Keratinocyte (primary cell): ENCODE measurements at regions not wholly inside any gene's neighbourhood (a gene's known extent, or its start where the extent isn't known, plus 50 kb on each side); places are given as distances from the start of the nearest gene placed in this dataset.
"Not testable (repeated sequence)": the region's sequence is repeated elsewhere in the genome, so short reads cannot be mapped to it uniquely, and the experiment has no call there.

Experiments
- DNase-seq: peaks from one replicate; pipeline ENCODE4 v3.0.0-alpha.2; 2011; ENCODE audit warnings: low read depth, missing footprints, low spot score
- FAIRE-seq: peaks from 2 replicates; lab custom pipeline; 2011; peaks lifted over from hg19 to GRCh38; lab: Jason Lieb, UNC
- H2AFZ ChIP-seq: 2 replicates; pipeline ENCODE4 v1.6.0; 2012; ENCODE audit warnings: low read length, control low read depth, inconsistent platforms; ENCODE audit not compliant: control insufficient read depth
- H3K27ac ChIP-seq: 2 replicates; pipeline ENCODE4 v1.5.1; 2011; ENCODE audit warnings: low read length; ENCODE audit not compliant: control insufficient read depth, insufficient read depth
- H3K27me3 ChIP-seq: 3 replicates; pipeline ENCODE4 v1.6.0; 2011; ENCODE audit warnings: low read length; ENCODE audit not compliant: control insufficient read depth, insufficient read depth; ENCODE audit errors: extremely low read depth
- H3K36me3 ChIP-seq, 2 experiments: 2 replicates in 1 of 2; 3 replicates in 1 of 2; pipeline ENCODE4 v1.5.1; 2011; ENCODE audit warnings: low read length in 2 of 2, mild to moderate bottlenecking in 1 of 2; ENCODE audit not compliant: control insufficient read depth in 2 of 2, insufficient read depth in 2 of 2; ENCODE audit errors: extremely low read depth in 1 of 2
- H3K4me1 ChIP-seq: 3 replicates; pipeline ENCODE4 v1.5.1; 2011; ENCODE audit warnings: low read length; ENCODE audit not compliant: control insufficient read depth, insufficient read depth; ENCODE audit errors: extremely low read depth
- H3K4me2 ChIP-seq: 3 replicates; pipeline ENCODE4 v1.6.0; 2011; ENCODE audit warnings: low read depth, low read length; ENCODE audit not compliant: control insufficient read depth, insufficient read depth; ENCODE audit errors: extremely low read depth
- H3K4me3 ChIP-seq, 3 experiments: fragments of 200-600 bp in 1 of 3; sonication (generic) in 1 of 3; 2 replicates in 2 of 3; 3 replicates in 1 of 3; pipeline ENCODE4 v1.5.1; 2011 to 2016; ENCODE audit warnings: low read length in 3 of 3, mild to moderate bottlenecking in 3 of 3, control low read depth in 2 of 3, inconsistent platforms in 1 of 3, low read depth in 1 of 3, mixed read lengths in 1 of 3, mixed run types in 1 of 3, moderate library complexity in 1 of 3; ENCODE audit not compliant: control insufficient read depth in 2 of 3, insufficient read depth in 2 of 3; ENCODE audit errors: extremely low read depth in 1 of 3
- H3K79me2 ChIP-seq: 2 replicates; pipeline ENCODE4 v1.6.0; 2012; ENCODE audit warnings: low read length; ENCODE audit not compliant: control insufficient read depth, insufficient read depth
- H3K9ac ChIP-seq: 3 replicates; pipeline ENCODE4 v1.6.0; 2011; ENCODE audit warnings: low read length; ENCODE audit not compliant: control insufficient read depth, insufficient read depth; ENCODE audit errors: extremely low read depth
- H3K9me1 ChIP-seq: 3 replicates; pipeline ENCODE4 v1.6.0; 2011; ENCODE audit warnings: low read length; ENCODE audit not compliant: control insufficient read depth, insufficient read depth; ENCODE audit errors: extremely low read depth
- H3K9me3 ChIP-seq: 2 replicates; pipeline ENCODE4 v1.5.1; 2012; ENCODE audit warnings: low read depth, low read length; ENCODE audit not compliant: control insufficient read depth
- H4K20me1 ChIP-seq: 3 replicates; pipeline ENCODE4 v1.6.0; 2011; ENCODE audit warnings: low read length; ENCODE audit not compliant: control insufficient read depth, insufficient read depth; ENCODE audit errors: extremely low read depth
- CTCF ChIP-seq, 3 experiments: IDR thresholded peaks in 1 of 3; conservative IDR thresholded peaks in 1 of 3; optimal IDR thresholded peaks in 1 of 3; 2 replicates in 2 of 3; 3 replicates in 1 of 3; pipeline versions ENCODE3 to v1.5.1; 2011; ENCODE audit warnings: low read length in 3 of 3, mild to moderate bottlenecking in 3 of 3, moderate library complexity in 2 of 3, control low read depth in 1 of 3, inconsistent platforms in 1 of 3; ENCODE audit not compliant: insufficient read depth in 2 of 3; ENCODE audit errors: extremely low read depth in 1 of 3
- EZH2 ChIP-seq: IDR thresholded peaks from one replicate; pipeline ENCODE4 v1.6.1; 2012; ENCODE audit warnings: inconsistent platforms, mild to moderate bottlenecking, low read length, moderate library complexity
- dilution Hi-C: fragments of 300-500 bp; cut with MboI; formaldehyde crosslinking; loops from one replicate; pipeline ENCODE4 v1.7.0; 2020; ENCODE audit warnings: low sequenced_read_pairs; ENCODE audit not compliant: extremely low pct_ligation_motif_present

GRCh38 chr3:177629276-177629675 is 432.0 kb upstream of the TBL1XR1 start:
- no peak for FAIRE-seq
- no peak overlapping the region for H3K9ac ChIP-seq
- no peak overlapping the region for H3K4me3 ChIP-seq
- dilution Hi-C loops: no loop called here
- DNase-seq: no peak
- no peaks in the 10 kb centered on the region for H3K9me3 ChIP-seq
- H3K27me3 ChIP-seq: no peaks in the 10 kb centered on the region
- H4K20me1 ChIP-seq: no peaks in the 10 kb centered on the region
- no peaks in the 10 kb centered on the region for H3K9me1 ChIP-seq
- no peak overlapping the region for H2AFZ ChIP-seq
- no peak overlapping the region for H3K4me2 ChIP-seq
- no peak overlapping the region for H3K27ac ChIP-seq
- no peaks in the 10 kb centered on the region for H3K79me2 ChIP-seq
- TF ChIP-seq EZH2 (no peak), CTCF (optimal IDR thresholded peaks at IDR 0.05 in 1 of 3, IDR thresholded peaks at IDR 0.05 in 1 of 3, conservative IDR thresholded peaks at IDR 0.05 in 1 of 3; ENCODE audit: extremely low read depth in 1 of 3, insufficient read depth in 2 of 3, low read length in 3 of 3) (no peak)
- no peaks in the 10 kb centered on the region for H3K4me1 ChIP-seq
- H3K36me3 ChIP-seq: no peaks in the 10 kb centered on the region

GRCh38 chr3:177633671-177634207 is 436.5 kb upstream of the TBL1XR1 start:
- Histone ChIP-seq H3K9me1 (no peaks in the 10 kb centered on the region), H4K20me1 (no peaks in the 10 kb centered on the region), H2AFZ (no peak overlapping the region), H3K27ac (no peak overlapping the region), H3K27me3 (no peaks in the 10 kb centered on the region), H3K4me3 (no peak overlapping the region), H3K4me1 (no peaks in the 10 kb centered on the region), H3K79me2 (no peaks in the 10 kb centered on the region), H3K4me2 (no peak overlapping the region), H3K9ac (no peak overlapping the region), H3K9me3 (no peaks in the 10 kb centered on the region), H3K36me3 (no peaks in the 10 kb centered on the region)
- DNase-seq (no peak), FAIRE-seq (no peak)
- TF ChIP-seq EZH2 (no peak), CTCF (optimal IDR thresholded peaks at IDR 0.05 in 1 of 3, IDR thresholded peaks at IDR 0.05 in 1 of 3, conservative IDR thresholded peaks at IDR 0.05 in 1 of 3; ENCODE audit: extremely low read depth in 1 of 3, insufficient read depth in 2 of 3, low read length in 3 of 3) (no peak)
- dilution Hi-C loops: no loop called here

GRCh38 chr3:177635601-177636106 is 438.4 kb upstream of the TBL1XR1 start:
- H3K9ac ChIP-seq, H3K27me3 ChIP-seq, dilution Hi-C loops, H3K9me3 ChIP-seq, FAIRE-seq, H4K20me1 ChIP-seq, H2AFZ ChIP-seq, H3K4me1 ChIP-seq, H3K36me3 ChIP-seq, H3K79me2 ChIP-seq, H3K4me3 ChIP-seq, H3K9me1 ChIP-seq, DNase-seq, H3K4me2 ChIP-seq, H3K27ac ChIP-seq: not testable (repeated sequence)
